HG03571 (cell line): ENCODE measurements at regions not wholly inside any gene's neighbourhood (a gene's known extent, or its start where the extent isn't known, plus 50 kb on each side); places are given as distances from the start of the nearest gene placed in this dataset.
"Not testable (repeated sequence)": the region's sequence is repeated elsewhere in the genome, so short reads cannot be mapped to it uniquely, and the experiment has no call there.

Source experiments
- ATAC-seq: cut with Tn5 transposase; IDR thresholded peaks from one replicate; pipeline ENCODE4 v1.9.1; 2021; ENCODE audit not compliant: unreplicated experiment

DNA sequence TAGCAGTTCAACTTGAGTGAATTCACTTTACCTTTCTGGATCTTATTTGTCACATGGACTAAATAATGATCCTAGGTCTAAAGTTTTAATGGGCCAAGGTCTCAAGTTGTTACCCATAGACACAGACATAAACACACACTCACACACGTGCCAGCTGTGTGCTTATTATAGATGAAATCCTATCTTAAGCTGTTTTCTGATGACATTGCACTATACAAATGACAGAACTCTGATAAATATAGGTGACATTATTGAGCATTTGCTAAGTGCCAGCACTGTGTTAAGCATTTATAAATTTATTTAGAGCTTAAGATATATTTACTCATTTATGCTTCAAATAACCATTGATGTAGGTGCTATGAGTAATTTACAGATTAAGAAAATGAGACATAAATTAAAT is 474.4 kb upstream of the NR5A2 start:
- ATAC-seq = no peak

DNA sequence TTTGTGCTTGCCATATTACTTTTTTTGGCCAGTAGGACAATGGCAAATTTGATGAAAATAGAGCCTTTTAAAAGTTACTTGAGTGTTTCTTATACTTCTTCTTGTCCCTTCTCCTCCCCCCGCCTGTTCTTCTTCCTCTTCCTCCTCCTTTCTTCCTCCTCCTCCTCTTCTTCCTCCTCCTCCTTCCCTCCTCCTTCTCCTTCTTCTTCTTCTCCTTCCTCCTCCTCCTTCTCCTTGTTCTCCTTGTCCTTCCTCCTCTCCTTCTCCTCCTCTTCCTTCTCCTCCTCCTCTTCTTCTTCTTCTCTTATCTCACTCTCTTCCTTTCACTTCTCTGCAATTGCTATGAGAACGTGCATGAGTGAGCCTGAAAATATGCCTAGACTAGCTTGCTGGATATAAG is 466.2 kb upstream of the NR5A2 start:
- ATAC-seq = no peak

DNA sequence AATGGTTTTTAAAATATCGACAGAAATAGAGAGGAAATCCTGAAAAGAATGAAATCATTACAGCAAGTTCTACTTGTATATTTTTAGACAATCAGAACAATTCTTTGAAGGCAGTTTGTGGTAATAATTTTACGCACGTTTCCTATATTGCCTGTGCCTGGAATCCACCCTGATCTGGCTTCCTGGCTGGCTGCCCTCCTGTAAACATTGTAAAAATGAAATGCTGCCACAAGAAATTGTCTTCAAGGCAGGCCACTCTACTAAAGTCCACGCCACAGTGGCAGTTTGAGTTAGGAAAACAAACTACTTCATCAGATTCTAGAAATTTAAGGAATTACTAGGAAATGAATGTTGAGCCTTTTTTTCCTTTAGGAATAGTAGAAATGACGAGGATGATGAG is 454.5 kb upstream of the NR5A2 start:
- ATAC-seq = no peak

DNA sequence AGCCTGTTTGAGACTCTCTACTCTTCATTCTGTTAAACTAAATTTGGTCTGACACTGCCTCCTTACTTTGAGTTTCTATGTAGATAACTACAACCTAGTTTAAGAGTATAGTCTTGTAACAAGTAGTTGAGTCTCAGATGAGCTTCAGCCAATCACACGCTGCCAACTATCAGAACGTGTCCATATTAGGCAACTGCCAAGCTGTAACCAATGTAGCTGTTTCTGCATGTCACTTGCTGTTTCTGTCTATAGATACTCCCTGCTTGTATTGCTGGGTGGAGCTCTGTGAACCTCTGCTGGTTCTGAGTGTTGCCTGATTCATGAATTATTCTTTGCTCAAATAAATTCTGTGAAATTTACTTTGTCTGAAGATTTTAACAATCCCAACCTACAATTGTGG is 452.6 kb upstream of the NR5A2 start:
- ATAC-seq = no peak

DNA sequence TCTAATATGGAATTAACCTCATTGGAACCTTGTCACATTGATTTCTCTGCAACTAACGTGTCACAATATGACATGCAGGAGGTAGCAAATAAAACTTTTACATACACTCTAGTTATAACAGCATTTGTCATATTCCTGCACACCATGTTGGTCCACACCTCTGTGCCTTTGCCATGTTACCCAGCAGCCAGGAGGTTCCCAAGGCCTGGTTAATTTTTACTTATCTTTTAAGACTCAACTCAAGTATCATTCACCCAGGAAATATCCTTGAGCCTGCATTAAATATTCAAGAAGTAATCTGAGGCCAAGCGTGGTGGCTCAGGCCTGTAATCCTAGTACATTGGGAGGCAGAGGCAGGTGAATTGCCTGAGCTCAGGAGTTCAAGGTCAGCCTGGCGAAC is 447.2 kb upstream of the NR5A2 start:
- no peak for ATAC-seq

DNA sequence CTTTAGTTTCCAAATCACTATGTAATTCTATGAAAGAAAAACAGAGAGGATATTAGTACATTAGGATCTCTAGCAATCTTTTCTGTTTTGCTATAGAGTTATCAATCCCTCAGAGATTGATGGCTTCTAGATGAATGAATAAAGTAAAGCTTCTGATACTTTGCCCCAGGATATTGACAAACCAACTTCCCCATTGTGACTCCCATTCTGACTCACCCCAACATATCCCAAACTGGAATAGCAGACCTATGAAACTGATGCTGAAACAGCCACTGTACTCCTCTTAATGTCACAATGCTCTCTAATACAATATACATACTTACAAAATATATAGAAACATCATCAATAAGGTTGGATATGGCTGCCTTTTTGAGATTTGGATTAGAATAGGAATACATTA is 442.1 kb upstream of the NR5A2 start:
- no peak for ATAC-seq

DNA sequence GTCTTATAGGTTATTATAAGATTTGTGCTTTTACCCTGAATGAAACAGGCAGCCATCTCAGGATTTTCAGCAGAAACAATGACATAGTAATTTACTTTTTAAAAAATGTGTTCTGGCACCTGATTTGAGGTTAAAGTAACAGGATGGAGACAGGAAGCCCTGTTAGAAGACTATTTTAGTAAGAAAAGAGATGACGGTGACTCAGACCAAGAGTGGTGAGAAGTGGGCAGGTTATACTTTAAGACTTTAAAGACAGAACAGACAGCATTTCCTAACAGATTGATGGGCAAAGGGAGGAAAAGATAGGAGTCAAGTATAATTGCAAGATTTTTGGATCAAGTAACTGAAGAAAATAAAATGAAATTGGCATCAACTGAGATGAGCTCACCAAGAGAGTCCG is 436.8 kb upstream of the NR5A2 start:
- no peak for ATAC-seq

DNA sequence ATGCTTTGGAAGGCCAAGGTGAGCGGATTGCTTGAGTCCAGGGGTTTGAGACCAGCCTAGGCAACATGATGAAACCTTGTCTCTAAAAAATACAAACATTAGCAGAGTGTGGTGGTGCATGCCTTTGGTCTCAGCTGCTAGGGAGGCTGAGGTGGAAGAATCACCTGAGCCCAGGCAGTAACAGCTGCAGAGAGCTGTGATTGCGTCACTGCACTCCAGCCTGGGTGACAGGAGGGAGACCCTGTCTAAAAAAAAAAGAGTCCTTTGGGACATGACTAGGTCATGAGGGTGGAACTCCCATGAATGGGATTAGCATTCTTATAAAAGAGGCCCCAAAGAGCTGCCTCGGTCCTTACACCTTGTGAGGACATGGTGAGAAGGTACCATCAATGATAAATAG is 436.0 kb upstream of the NR5A2 start:
- no peak for ATAC-seq

DNA sequence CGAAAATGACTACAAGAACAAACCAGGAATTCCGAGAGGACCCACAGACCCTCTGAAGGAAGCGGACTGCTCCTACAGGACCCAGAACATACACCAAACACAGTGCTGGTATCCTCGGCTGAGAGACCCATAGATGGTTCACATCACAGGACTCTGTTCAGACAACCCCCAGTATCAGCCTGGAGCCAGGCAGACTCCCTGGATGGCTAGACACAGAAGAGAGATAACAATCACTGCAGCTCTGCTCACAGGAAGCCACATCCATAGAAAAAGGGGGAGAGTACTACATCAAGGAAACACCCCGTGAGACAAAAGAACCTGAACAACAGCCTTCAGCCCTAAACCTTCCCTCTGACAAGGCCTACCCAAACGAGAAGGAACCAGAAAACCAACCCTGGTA is 434.0 kb upstream of the NR5A2 start:
- no peak for ATAC-seq

DNA sequence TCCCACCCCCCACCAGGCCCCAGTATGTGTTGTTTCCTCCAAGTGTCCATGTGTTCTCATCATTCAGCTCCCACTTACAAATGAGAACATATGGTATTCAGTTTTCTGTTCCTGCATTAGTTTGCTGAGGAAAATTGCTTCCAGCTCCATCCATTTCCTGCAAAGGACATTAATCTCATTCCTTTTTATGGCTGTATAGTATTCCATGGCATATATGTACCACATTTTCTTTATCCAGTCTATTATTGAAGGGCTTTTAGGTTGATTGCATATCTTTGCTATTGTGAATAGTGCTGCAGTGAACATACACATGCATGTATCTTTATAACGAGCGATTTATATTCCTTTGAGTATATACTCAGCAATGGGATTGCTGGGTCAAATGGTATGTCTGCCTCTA is 431.1 kb upstream of the NR5A2 start:
- ATAC-seq = not testable (repeated sequence)

DNA sequence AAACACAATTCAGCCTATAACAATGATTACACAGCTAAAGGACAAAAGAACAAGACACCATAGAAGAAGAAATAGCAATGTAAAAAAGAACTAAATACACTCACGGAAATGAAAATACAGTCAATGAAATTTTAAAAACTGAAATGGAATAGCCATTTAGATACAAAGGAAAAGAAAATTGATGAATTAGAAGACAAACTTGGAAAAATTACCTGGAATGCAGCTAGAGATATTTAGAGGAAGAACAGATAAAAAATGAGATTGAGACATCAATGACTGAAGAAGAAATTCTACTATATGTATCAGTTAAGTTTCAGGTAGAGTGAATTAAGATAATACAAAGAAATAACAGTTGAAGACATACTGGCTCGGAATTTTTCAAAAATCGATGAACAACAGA is 430.4 kb upstream of the NR5A2 start:
- no peak for ATAC-seq

DNA sequence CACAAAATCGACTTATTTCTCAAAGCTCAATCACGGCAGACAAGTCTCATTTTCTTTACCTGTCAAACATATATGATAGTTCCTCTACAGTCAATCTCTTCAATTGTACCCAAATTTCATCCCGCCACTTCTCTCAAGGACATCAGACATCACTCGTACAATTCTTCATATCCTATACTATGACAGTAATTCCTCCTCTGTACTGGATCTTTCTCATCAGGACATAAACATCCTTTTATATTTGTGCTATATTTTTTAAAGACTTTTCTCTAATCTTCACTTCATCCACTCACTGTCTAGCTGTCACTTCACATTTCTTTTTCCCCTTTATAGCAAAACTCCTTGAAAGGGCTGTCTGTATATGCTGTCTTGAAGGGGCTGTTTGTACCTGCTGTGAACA is 419.1 kb upstream of the NR5A2 start:
- no peak for ATAC-seq

DNA sequence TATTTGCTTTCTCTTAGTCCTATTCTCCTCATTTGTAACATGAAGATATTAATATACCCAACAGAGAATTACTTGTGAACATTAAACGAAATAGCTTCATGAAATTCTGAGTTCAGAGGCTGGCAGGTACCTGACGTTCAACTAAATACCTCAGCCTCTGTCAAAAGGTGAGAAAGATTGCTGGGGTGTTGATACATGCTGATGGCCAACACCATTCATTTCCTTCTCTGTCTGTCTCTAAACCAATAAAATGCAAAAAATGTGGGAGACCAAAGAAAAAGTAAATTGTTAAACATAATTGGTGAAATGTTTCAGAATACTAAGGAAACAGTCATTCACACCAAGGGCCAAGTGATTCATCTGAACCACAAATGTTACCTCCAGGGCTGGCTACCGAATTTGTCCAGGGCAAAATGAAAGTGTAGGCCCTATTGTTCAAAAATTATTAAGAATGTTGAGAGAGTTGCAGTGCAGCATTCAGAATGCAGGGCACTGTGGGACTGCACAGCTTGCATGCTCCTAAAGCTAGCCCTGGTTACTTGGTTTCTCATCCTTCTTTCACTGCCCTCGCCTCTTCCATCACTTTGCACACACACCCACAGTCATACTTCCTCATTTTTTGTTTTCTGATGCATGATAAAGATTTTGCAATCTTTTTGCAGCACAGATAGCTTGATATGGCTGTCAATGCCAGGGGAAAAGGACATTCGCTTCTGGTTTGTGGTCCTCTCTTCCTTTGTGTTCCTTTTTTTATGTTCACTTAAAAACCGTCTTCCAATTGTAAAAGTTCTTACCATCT is 414.3 kb upstream of the NR5A2 start:
- no peak for ATAC-seq

DNA sequence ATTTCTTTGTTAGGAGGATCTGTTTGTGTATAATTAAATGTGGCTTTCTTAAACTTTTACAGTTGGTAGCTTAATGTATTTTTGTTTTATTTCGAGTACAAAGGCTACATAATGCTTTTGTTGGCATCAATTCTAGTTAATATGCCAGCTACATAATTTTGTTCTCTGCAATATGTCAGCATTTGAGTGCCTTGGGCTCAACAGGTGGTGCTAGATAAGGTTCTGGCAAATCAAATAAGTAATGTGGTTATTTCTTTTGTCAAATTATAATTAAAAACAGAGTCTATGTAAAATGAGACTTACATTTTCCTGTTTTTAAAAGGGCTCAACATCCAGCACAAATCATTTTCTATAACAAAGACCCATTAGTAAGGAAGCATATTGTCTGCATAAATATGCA is 410.6 kb upstream of the NR5A2 start:
- ATAC-seq = no peak

DNA sequence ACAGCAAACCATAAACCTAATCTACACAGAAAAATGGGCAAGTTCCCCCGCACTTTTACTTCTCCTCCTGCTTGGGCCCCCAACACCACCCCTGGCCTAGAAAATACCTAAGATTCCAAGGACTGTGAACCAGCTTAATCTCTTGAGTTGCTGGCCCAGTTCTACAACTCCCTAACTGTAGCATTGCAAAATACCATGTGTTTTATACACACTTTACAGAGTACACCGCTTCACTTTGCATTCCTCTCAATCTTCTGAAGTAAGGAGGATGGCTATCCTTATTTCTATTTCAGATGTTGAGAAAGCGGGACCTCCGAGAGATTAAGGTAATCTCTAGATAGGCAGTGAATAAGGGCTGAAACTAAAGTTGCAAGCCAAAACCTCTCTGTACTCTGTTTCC is 408.3 kb upstream of the NR5A2 start:
- ATAC-seq = no peak

DNA sequence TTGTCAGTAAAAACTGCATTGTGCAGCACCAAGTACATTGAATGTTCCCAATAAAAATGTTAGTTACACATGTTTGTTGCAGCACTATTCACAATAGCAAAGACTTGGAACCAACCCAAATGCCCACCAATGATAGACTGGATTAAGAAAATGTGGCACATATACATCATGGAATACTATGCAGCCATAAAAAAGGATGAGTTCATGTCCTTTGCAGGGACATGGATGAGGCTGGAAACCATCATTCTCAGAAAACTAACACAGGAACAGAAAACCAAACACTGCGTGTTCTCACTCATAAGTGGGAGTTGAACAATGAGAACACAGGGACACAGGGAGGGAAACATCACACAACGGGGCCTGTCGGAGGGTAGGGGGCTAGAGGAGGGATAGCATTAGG is 401.3 kb upstream of the NR5A2 start:
- ATAC-seq = not testable (repeated sequence)

DNA sequence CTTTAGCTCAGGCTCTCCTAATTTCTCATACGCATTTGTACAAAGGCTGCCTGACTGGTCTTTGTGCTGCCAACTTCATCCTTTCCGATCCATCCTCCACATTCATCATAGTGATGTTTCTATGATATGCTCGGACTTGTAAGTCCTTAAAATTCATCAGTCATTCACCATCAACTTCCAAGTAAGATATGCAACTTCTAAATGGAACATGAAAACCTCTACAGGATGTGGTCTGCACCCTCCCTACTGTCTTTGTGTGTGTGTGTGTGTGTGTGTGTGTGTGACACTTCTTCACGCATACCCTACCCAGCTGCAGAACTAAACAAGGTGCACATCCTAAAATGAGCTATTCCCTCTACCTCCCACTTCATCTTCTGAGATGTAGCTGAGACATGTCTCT is 397.9 kb upstream of the NR5A2 start:
- no peak for ATAC-seq

DNA sequence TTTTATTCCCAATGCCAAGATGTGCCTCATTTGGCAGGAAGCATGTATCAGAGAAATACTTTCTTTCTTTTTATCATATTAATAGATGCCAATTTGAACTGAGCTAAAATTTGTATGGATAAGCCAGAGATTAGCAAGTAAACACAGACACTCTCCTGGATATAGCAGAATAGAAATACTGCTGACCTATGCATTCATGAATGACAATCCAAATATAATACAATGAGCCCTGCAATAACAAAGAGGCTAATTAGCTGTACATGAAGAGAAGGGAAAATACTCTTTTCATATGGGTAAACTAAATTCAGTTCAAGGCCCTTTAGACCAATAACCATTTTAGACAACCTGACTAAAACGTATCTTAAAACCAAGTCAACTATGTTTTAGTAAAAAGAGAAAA is 388.1 kb upstream of the NR5A2 start:
- no peak for ATAC-seq

DNA sequence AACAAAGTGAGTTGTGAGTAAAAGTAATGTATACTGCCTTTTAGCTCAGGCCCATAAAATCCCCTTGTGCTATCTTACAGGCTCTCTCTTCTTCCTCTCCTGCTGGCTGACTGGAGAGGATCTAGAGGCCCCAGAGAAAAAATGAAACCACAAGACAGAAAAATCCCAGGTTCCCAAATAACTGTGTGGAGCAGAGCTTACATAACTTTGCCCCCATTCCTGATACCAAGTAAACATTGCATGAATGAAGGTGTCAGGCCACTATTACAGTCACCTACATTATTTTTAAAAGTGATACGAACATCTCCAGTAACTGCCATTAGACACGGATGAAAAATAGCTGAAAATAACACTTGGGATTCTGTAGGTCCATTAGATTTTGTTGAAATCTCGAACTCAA is 386.0 kb upstream of the NR5A2 start:
- no peak for ATAC-seq

DNA sequence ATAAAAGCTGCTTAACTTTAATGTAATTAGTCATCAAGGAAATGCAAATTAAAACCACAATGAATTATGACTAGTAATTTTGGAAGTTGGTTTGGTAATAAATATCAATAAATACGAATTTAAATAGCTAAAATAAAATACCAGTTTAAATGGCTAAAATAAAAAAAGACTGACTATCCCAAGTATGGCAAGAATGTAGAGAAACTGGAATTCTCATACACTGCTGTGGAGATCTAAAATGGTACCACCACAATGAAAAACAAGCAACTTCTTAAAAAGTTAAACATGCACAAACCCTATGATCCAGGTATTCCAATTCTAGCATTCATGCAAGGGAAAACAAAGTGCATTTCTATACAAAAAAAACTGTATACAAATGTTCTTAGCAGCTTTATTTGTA is 382.6 kb upstream of the NR5A2 start:
- ATAC-seq = no peak

DNA sequence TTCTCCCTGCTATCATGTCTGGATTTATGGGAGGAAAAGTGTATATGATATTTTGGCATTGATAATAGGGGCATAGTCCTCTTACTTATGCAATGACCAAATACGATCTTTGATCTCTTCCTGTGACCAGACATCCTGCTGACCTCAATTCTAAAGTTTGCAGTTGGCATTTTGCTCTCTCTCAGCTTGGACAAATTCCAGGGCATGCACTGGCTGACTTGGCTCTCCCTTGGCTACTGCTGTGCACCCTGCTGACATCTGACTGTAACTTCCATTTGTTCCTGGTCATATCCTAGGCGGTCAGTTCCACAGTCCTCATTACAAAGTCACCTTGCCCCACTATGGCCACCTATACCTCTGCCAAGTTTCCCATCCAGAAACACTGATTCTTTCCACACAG is 380.7 kb upstream of the NR5A2 start:
- no peak for ATAC-seq

DNA sequence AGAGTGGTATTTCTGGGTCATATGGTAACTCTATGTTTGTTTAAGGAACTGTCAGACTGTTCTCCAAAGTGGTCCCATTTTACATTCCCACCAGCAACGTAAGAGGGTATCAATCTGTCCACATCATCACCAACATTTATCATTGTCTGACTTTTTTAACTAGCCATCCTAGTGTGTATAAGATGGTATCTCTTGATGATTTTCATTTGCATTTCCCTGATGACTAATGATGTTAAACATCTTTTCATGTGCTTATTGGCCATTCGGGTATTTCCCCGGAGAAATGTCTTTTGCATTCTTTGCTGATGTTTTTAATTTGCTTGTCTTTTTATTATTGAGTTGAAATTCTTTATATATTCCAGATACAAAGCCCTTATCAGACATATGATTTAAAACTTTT is 370.1 kb upstream of the NR5A2 start:
- ATAC-seq = no peak

DNA sequence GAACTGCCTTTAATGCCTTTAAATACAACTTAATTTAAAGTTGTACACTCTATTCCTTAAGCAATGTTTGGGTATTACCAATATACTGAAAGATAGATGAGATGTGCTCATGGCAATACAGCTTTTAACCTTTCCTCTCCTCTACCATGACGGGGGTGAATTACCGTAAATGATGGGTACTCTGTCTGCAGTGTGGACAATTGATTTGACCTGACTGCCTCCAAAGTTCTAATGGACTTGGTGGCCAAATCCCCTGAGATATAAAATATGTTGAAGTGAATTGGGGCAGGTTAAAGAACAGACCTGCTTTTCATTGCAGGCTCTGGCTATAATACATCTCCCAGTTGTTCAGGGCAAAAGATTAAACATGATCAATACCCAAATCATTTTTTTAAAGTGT is 367.4 kb upstream of the NR5A2 start:
- ATAC-seq = no peak
